Colonic mucosa (tissue), 4 donors: ENCODE measurements at regions not wholly inside any gene's neighbourhood (a gene's known extent, or its start where the extent isn't known, plus 50 kb on each side); places are given as distances from the start of the nearest gene placed in this dataset.

Source experiments
- DNase-seq: peaks from one replicate; pipeline ENCODE4 v3.0.0-alpha.2; 2020
- H3K27ac ChIP-seq: fragments of 200-600 bp; one replicate; pipeline ENCODE4 v1.8.0; 2021
- H3K27me3 ChIP-seq: fragments of 200-600 bp; one replicate; pipeline ENCODE4 v1.8.0; 2021
- H3K36me3 ChIP-seq: fragments of 200-600 bp; one replicate; pipeline ENCODE4 v1.8.0; 2021
- H3K4me1 ChIP-seq: fragments of 200-600 bp; one replicate; pipeline ENCODE4 v1.8.0; 2021; ENCODE audit warnings: mild to moderate bottlenecking
- H3K4me3 ChIP-seq: fragments of 200-600 bp; one replicate; pipeline ENCODE4 v1.8.0; 2021
- H3K9ac ChIP-seq, 2 donors: one replicate each; pipeline ENCODE4 v1.7.0; 2013; ENCODE audit warnings: control low read depth in 2 of 2, low read depth in 2 of 2, low read length in 2 of 2
- H3K9me3 ChIP-seq: fragments of 200-600 bp; one replicate; pipeline ENCODE4 v1.8.0; 2021
- CTCF ChIP-seq: fragments of 200-600 bp; IDR thresholded peaks from one replicate; pipeline ENCODE4 v1.8.0; 2022; ENCODE audit warnings: antibody characterized with exemption, mild to moderate bottlenecking
- intact Hi-C: fragments of 100-400 bp; cut with DNase I; formaldehyde crosslinking; loops from one replicate; pipeline ENCODE4 v1.14.1; 2022
- donor health status: healthy.
- donor health status: DM: no; HTN: no; CAD: no.
- donor health status: DM: no; HTN: no; CAD: no.

- H3K4me3 ChIP-seq: no peak overlapping the region
- no peak for TF ChIP-seq CTCF
- H3K27me3 ChIP-seq: no peaks in the 10 kb centered on the region
- no peak overlapping the region for H3K9ac ChIP-seq
- no peak overlapping the region for H3K27ac ChIP-seq
- H3K36me3 ChIP-seq: no peaks in the 10 kb centered on the region
- DNase-seq: no peak
- H3K4me1 ChIP-seq: no peaks in the 10 kb centered on the region
- no peaks in the 10 kb centered on the region for H3K9me3 ChIP-seq
- intact Hi-C loops: no loop called here
Observed at GRCh38 chr15:70562906-70563305, 200.5 kb downstream of the UACA start.

- Histone ChIP-seq H3K4me1 (no peaks in the 10 kb centered on the region), H3K27me3 (no peaks in the 10 kb centered on the region), H3K27ac (no peak overlapping the region), H3K9ac (no peak overlapping the region), H3K36me3 (no peaks in the 10 kb centered on the region), H3K9me3 (no peaks in the 10 kb centered on the region), H3K4me3 (no peak overlapping the region)
- intact Hi-C loops: no loop called here
- no peak for DNase-seq
- no peak for TF ChIP-seq CTCF
Observed at GRCh38 chr15:70561885-70562284, 201.5 kb downstream of the UACA start.

- DNase-seq: no peak
- intact Hi-C loops: no loop called here
- no peak overlapping the region for H3K27ac ChIP-seq
- H3K4me1 ChIP-seq: no peaks in the 10 kb centered on the region
- no peaks in the 10 kb centered on the region for H3K36me3 ChIP-seq
- H3K27me3 ChIP-seq: no peaks in the 10 kb centered on the region
- TF ChIP-seq CTCF: no peak
- H3K9me3 ChIP-seq: no peaks in the 10 kb centered on the region
- no peak overlapping the region for H3K9ac ChIP-seq
- no peak overlapping the region for H3K4me3 ChIP-seq
Observed at GRCh38 chr15:70560617-70561328, 202.6 kb downstream of the UACA start.

- intact Hi-C loops: no loop called here
Observed at GRCh38 chr15:70559265-70560239, 203.8 kb downstream of the UACA start.

More at GRCh38 chr15:70559265-70560239, 203.8 kb downstream of the UACA start:
- no peak overlapping the region for H3K27ac ChIP-seq
- no peaks in the 10 kb centered on the region for H3K9me3 ChIP-seq
- H3K36me3 ChIP-seq: no peaks in the 10 kb centered on the region
- peak; percentile 30 for DNase-seq
- H3K27me3 ChIP-seq: no peaks in the 10 kb centered on the region
- H3K9ac ChIP-seq: no peak overlapping the region
- TF ChIP-seq CTCF: no peak
- no peak overlapping the region for H3K4me3 ChIP-seq
- no peaks in the 10 kb centered on the region for H3K4me1 ChIP-seq
